ENCODE measurements at regions not wholly inside any gene's neighbourhood (a gene's known extent, or its start where the extent isn't known, plus 50 kb on each side); places are given as distances from the start of the nearest gene placed in this dataset.
A peak's percentile ranks its signal among the peaks of the same experiment; 100 is the strongest.

DNA sequence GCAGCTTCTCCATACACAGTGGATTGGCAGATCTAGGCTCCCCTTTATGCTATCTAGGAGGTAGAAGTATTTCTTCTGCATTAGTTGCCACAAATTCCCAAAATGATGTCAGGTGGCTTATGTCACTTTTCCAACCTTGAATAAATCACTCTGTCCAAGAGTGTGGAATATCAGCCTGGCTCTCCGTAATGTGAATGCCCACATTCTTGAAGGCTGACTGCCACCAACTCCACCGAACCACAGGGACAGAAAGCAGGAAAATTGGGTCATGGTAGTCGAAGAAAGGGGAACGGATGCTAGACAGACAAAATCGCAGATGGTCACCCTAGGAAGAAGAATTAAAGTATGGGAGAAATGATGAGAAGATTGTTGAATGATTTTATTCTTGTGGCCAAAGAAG is 624.9 kb upstream of the CDH2 start:
- no peak overlapping the region for H2AFZ ChIP-seq (ENCODE audit: low read length)
- H3K27ac ChIP-seq (ENCODE audit: insufficient read depth, low read length): no peak overlapping the region
- H3K4me1 ChIP-seq (ENCODE audit: control insufficient read depth, extremely low read depth, insufficient read depth, low read length): no peaks in the 10 kb centered on the region
- no peak overlapping the region for H3K4me3 ChIP-seq (replicated peaks in 1 of 4; ENCODE audit: control extremely low read depth in 1 of 4, insufficient read depth in 1 of 4, low read depth in 3 of 4, low read length in 4 of 4)
- no peaks in the 10 kb centered on the region for H3K27me3 ChIP-seq (ENCODE audit: control insufficient read depth, insufficient read depth, low read length)
- H3K4me2 ChIP-seq (ENCODE audit: extremely low read depth, insufficient read depth, low read length): no peak overlapping the region
- no peaks in the 10 kb centered on the region for H3K36me3 ChIP-seq (ENCODE audit: control insufficient read depth, insufficient read depth, low read length)
- no peaks in the 10 kb centered on the region for H4K20me1 ChIP-seq (ENCODE audit: control insufficient read depth, extremely low read depth, insufficient read depth, low read length)
- H3K9me3 ChIP-seq (ENCODE audit: control insufficient read depth, insufficient read depth, low read depth, low read length): no peaks in the 10 kb centered on the region
- DNase-seq (ENCODE audit: low read depth in 2 of 2): no peak
- H3K79me2 ChIP-seq (ENCODE audit: control insufficient read depth, insufficient read depth, low read length): no peaks in the 10 kb centered on the region
- H3K9ac ChIP-seq (ENCODE audit: insufficient read depth, low read length): no peak overlapping the region
- TF ChIP-seq EZH2 (IDR thresholded peaks at IDR 0.05; ENCODE audit: low read length, missing control alignments): no peak
- no peak for TF ChIP-seq CTCF (conservative IDR thresholded peaks at IDR 0.05 in 1 of 2, IDR thresholded peaks at IDR 0.05 in 1 of 2; ENCODE audit: low read depth in 1 of 2, low read length in 2 of 2)

DNA sequence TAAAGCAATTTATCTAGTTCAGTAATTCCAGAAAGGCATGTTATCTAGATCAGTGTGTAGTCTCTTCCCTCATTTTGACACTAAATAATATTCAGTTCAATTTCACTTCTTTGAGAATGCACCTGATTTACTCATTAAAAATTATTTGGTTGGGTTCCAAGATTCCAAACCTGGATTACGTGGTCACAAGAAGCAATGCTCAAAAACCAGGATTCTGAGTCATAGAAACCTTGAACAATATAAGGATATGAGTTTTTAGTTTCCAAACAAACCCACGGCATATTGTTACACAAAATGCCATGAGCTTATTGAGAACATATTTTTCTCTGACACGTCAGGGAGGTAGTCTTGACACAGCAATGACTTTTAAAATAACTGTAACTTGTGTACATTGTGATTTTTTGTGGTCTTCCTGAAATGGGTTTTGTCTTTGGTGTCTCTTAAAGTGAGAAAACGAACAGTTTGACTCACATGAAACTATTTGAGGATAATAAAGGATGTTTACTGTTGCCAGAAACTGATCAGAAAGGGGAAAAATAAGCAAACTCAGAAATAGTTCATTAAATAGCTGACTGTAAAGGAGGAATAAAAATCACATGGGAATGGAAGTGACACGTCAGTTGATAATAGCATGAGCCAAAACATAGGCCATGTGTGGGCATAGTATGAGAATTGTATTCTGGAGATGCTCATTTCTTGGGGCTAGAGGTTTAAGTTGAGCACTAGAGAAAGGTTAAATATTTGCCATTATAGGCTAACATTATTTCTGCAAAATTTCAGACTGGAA is 617.7 kb upstream of the CDH2 start:
- Histone ChIP-seq H3K27me3 (ENCODE audit: control insufficient read depth, insufficient read depth, low read length) (no peaks in the 10 kb centered on the region), H2AFZ (ENCODE audit: low read length) (no peak overlapping the region), H3K4me3 (replicated peaks in 1 of 4; ENCODE audit: control extremely low read depth in 1 of 4, insufficient read depth in 1 of 4, low read depth in 3 of 4, low read length in 4 of 4) (no peak overlapping the region), H4K20me1 (ENCODE audit: control insufficient read depth, extremely low read depth, insufficient read depth, low read length) (no peaks in the 10 kb centered on the region), H3K27ac (ENCODE audit: insufficient read depth, low read length) (no peak overlapping the region), H3K4me2 (ENCODE audit: extremely low read depth, insufficient read depth, low read length) (no peak overlapping the region), H3K36me3 (ENCODE audit: control insufficient read depth, insufficient read depth, low read length) (no peaks in the 10 kb centered on the region), H3K4me1 (ENCODE audit: control insufficient read depth, extremely low read depth, insufficient read depth, low read length) (no peaks in the 10 kb centered on the region), H3K9ac (ENCODE audit: insufficient read depth, low read length) (no peak overlapping the region), H3K79me2 (ENCODE audit: control insufficient read depth, insufficient read depth, low read length) (no peaks in the 10 kb centered on the region), H3K9me3 (ENCODE audit: control insufficient read depth, insufficient read depth, low read depth, low read length) (no peaks in the 10 kb centered on the region)
- DNase-seq (ENCODE audit: low read depth in 2 of 2): peak in 1 of 2 donors; percentile 88
- TF ChIP-seq CTCF (conservative IDR thresholded peaks at IDR 0.05 in 1 of 2, IDR thresholded peaks at IDR 0.05 in 1 of 2; ENCODE audit: low read depth in 1 of 2, low read length in 2 of 2): no peak
- TF ChIP-seq EZH2 (IDR thresholded peaks at IDR 0.05; ENCODE audit: low read length, missing control alignments): no peak

DNA sequence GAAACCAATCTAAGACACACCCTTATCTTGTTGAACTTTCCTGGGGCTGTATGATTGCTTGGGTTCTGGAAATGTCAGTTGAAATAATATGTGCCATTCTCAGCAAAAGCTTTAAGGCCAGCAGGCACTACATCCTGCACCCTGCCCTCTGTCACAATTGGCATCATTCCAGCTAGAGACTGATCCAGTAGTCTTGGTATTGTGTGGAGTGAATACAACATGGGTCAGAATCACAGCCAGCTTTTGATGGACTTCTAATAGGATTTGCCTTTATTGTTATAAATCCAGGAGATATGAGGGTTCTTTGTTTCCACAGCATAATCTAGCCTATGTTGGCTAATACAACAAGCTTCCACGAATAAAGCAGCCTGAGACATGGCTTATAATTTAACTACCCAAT is 617.0 kb upstream of the CDH2 start:
- Histone ChIP-seq H3K9ac (ENCODE audit: insufficient read depth, low read length) (no peak overlapping the region), H3K27me3 (ENCODE audit: control insufficient read depth, insufficient read depth, low read length) (no peaks in the 10 kb centered on the region), H4K20me1 (ENCODE audit: control insufficient read depth, extremely low read depth, insufficient read depth, low read length) (no peaks in the 10 kb centered on the region), H3K4me2 (ENCODE audit: extremely low read depth, insufficient read depth, low read length) (no peak overlapping the region), H3K4me1 (ENCODE audit: control insufficient read depth, extremely low read depth, insufficient read depth, low read length) (no peaks in the 10 kb centered on the region), H3K9me3 (ENCODE audit: control insufficient read depth, insufficient read depth, low read depth, low read length) (no peaks in the 10 kb centered on the region), H3K4me3 (replicated peaks in 1 of 4; ENCODE audit: control extremely low read depth in 1 of 4, insufficient read depth in 1 of 4, low read depth in 3 of 4, low read length in 4 of 4) (no peak overlapping the region), H2AFZ (ENCODE audit: low read length) (no peak overlapping the region), H3K79me2 (ENCODE audit: control insufficient read depth, insufficient read depth, low read length) (no peaks in the 10 kb centered on the region), H3K27ac (ENCODE audit: insufficient read depth, low read length) (no peak overlapping the region), H3K36me3 (ENCODE audit: control insufficient read depth, insufficient read depth, low read length) (no peaks in the 10 kb centered on the region)
- no peak for TF ChIP-seq CTCF (conservative IDR thresholded peaks at IDR 0.05 in 1 of 2, IDR thresholded peaks at IDR 0.05 in 1 of 2; ENCODE audit: low read depth in 1 of 2, low read length in 2 of 2)
- no peak for TF ChIP-seq EZH2 (IDR thresholded peaks at IDR 0.05; ENCODE audit: low read length, missing control alignments)
- DNase-seq (ENCODE audit: low read depth in 2 of 2): peak in 1 of 2 donors; percentile 1

Measured in fibroblast of lung (primary cell).